ENCODE measurements at regions not wholly inside any gene's neighbourhood (a gene's known extent, or its start where the extent isn't known, plus 50 kb on each side); places are given as distances from the start of the nearest gene placed in this dataset.

- peak in 1 of 3 donors; percentile 21 for DNase-seq (ENCODE audit: low read depth in 2 of 3, low spot score in 2 of 3)
Observed at GRCh38 chr11:93248602-93249001, 50.8 kb upstream of the SLC36A4 start.

GRCh38 chr11:93249459-93250220 lies 51.8 kb upstream of the SLC36A4 start:
- DNase-seq (ENCODE audit: low read depth in 2 of 3, low spot score in 2 of 3) = no peak

- DNase-seq (ENCODE audit: low read depth in 2 of 3, low spot score in 2 of 3) = no peak
Observed at GRCh38 chr11:93250326-93250725, 52.5 kb upstream of the SLC36A4 start.

- no peak for DNase-seq (ENCODE audit: low read depth in 2 of 3, low spot score in 2 of 3)
Observed at GRCh38 chr11:93251922-93252321, 54.1 kb upstream of the SLC36A4 start.

- no peak for DNase-seq (ENCODE audit: low read depth in 2 of 3, low spot score in 2 of 3)
Observed at GRCh38 chr11:93253111-93253510, 55.3 kb upstream of the SLC36A4 start.

- DNase-seq (ENCODE audit: low read depth in 2 of 3, low spot score in 2 of 3) = no peak
Observed at GRCh38 chr11:93256623-93257022, 58.8 kb upstream of the SLC36A4 start.

GRCh38 chr11:93267383-93267782 lies 63.2 kb upstream of the DEUP1 start:
- DNase-seq (ENCODE audit: low read depth in 2 of 3, low spot score in 2 of 3) = no peak

GRCh38 chr11:93268287-93269040 lies 62.1 kb upstream of the DEUP1 start:
- DNase-seq (ENCODE audit: low read depth in 2 of 3, low spot score in 2 of 3) = no peak

- DNase-seq (ENCODE audit: low read depth in 2 of 3, low spot score in 2 of 3) = no peak
Observed at GRCh38 chr11:93271596-93271995, 58.9 kb upstream of the DEUP1 start.

- DNase-seq (ENCODE audit: low read depth in 2 of 3, low spot score in 2 of 3) = no peak
Observed at GRCh38 chr11:93274851-93275250, 55.7 kb upstream of the DEUP1 start.

GRCh38 chr11:93278976-93279375 lies 51.6 kb upstream of the DEUP1 start:
- DNase-seq (ENCODE audit: low read depth in 2 of 3, low spot score in 2 of 3) = no peak

- no peak for DNase-seq (ENCODE audit: low read depth in 2 of 3, low spot score in 2 of 3)
Observed at GRCh38 chr11:93279851-93280347, 50.6 kb upstream of the DEUP1 start.

Measured in hematopoietic multipotent progenitor cell (in vitro differentiated cells).